Breast epithelium (tissue), 4 donors: ENCODE measurements at regions not wholly inside any gene's neighbourhood (a gene's known extent, or its start where the extent isn't known, plus 50 kb on each side); places are given as distances from the start of the nearest gene placed in this dataset.

Source experiments
- DNase-seq, 2 donors: peaks; one replicate each; pipeline ENCODE4 v3.0.0-alpha.2; 2019; ENCODE audit warnings: low spot score in 2 of 2
- H3K27ac ChIP-seq, 2 donors: fragments of 200-600 bp; sonication (generic) in 1 of 2; one replicate each; pipeline ENCODE4 v1.5.1; 2016 to 2019; ENCODE audit warnings: mild to moderate bottlenecking in 1 of 2
- H3K27me3 ChIP-seq, 2 donors: fragments of 200-600 bp; sonication (generic) in 1 of 2; one replicate each; pipeline versions ENCODE4 v1.5.1 to v1.6.0; 2017 to 2019; ENCODE audit warnings: control low read depth in 1 of 2, mild to moderate bottlenecking in 1 of 2
- H3K36me3 ChIP-seq: fragments of 200-600 bp; one replicate; pipeline ENCODE4 v1.5.1; 2019
- H3K4me1 ChIP-seq, 2 donors: fragments of 200-600 bp; sonication (generic); one replicate each; pipeline ENCODE4 v1.5.1; 2016 to 2019; ENCODE audit warnings: control low read depth in 1 of 2
- H3K4me3 ChIP-seq, 3 donors: fragments of 200-600 bp; sonication (generic); 1 replicate in 2 of 3; 2 replicates in 1 of 3; pipeline ENCODE4 v1.5.1; 2016 to 2019; ENCODE audit warnings: mild to moderate bottlenecking in 3 of 3, moderate library complexity in 2 of 3
- H3K9me3 ChIP-seq, 2 donors: fragments of 200-600 bp; sonication (generic) in 1 of 2; one replicate each; pipeline ENCODE4 v1.5.1; 2016 to 2019; ENCODE audit warnings: control low read depth in 1 of 2
- CTCF ChIP-seq, 3 donors: fragments of 450-650 bp; IDR thresholded peaks; one replicate each; pipeline ENCODE4 v1.5.1; 2016 to 2017; ENCODE audit warnings: antibody characterized with exemption in 3 of 3, mild to moderate bottlenecking in 3 of 3, moderate library complexity in 3 of 3
- POLR2A ChIP-seq: fragments of 450-650 bp; IDR thresholded peaks from one replicate; pipeline ENCODE4 v1.6.1; 2016; ENCODE audit warnings: antibody characterized with exemption, mild to moderate bottlenecking, moderate library complexity
- POLR2AphosphoS5 ChIP-seq, 3 donors: sonication (generic); formaldehyde crosslinking; IDR thresholded peaks; one replicate each; pipeline ENCODE4 v1.6.1; 2017; ENCODE audit warnings: antibody characterized with exemption in 3 of 3
- intact Hi-C: fragments of 100-400 bp; cut with DNase I; formaldehyde crosslinking; loops from one replicate; pipeline ENCODE4 v1.15.1; 2023; ENCODE audit warnings: low total_unique reads

- Histone ChIP-seq H3K9me3 (no peaks in the 10 kb centered on the region), H3K4me1 (no peaks in the 10 kb centered on the region), H3K27me3 (no peaks in the 10 kb centered on the region), H3K4me3 (no peak overlapping the region), H3K27ac (no peak overlapping the region), H3K36me3 (no peaks in the 10 kb centered on the region)
- intact Hi-C loops = no loop called here
- TF ChIP-seq CTCF (IDR thresholded peaks at IDR 0.05) (no peak), POLR2A (no peak), POLR2AphosphoS5 (IDR thresholded peaks at IDR 0.05) (no peak)
- DNase-seq = no peak
These were observed 470.4 kb downstream of the ZSWIM6 start for GRCh38 chr5:61802456-61802855.

- TF ChIP-seq POLR2A (no peak), CTCF (IDR thresholded peaks at IDR 0.05) (no peak), POLR2AphosphoS5 (IDR thresholded peaks at IDR 0.05) (no peak)
- H3K4me1 ChIP-seq = no peaks in the 10 kb centered on the region
- no peak for DNase-seq
- no peak overlapping the region for H3K4me3 ChIP-seq
- no peaks in the 10 kb centered on the region for H3K36me3 ChIP-seq
- H3K27me3 ChIP-seq = no peaks in the 10 kb centered on the region
- no peak overlapping the region for H3K27ac ChIP-seq
- H3K9me3 ChIP-seq = no peaks in the 10 kb centered on the region
- intact Hi-C loops = no loop called here
These were observed 473.0 kb downstream of the ZSWIM6 start for GRCh38 chr5:61805101-61805500.

GRCh38 chr5:61806491-61807020 is 474.5 kb downstream of the ZSWIM6 start:
- intact Hi-C loops = no loop called here
- no peaks in the 10 kb centered on the region for H3K27me3 ChIP-seq
- no peaks in the 10 kb centered on the region for H3K4me1 ChIP-seq
- no peak overlapping the region for H3K27ac ChIP-seq
- H3K36me3 ChIP-seq = no peaks in the 10 kb centered on the region
- H3K9me3 ChIP-seq = no peaks in the 10 kb centered on the region
- H3K4me3 ChIP-seq = no peak overlapping the region
- TF ChIP-seq POLR2A (no peak), POLR2AphosphoS5 (IDR thresholded peaks at IDR 0.05) (no peak), CTCF (IDR thresholded peaks at IDR 0.05) (no peak)
- no peak for DNase-seq

DNA sequence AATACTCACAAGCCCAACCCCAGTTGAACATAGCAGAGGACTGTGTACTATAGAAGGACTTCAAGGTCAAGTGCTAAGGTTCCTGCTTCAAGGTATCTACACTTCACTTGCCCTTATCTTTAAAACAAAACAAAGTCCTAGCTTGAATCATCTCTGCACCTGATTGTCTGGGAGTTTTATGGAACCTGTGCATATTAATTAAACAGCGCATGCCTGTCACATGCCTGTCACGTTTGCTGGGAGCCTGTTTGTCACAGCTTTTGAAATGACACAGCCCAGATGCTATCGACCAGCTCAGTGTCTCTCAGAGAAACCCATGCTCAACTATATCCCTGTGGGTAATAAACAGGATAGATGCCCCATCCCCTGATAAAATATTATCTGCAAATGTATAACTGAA is 476.0 kb downstream of the ZSWIM6 start:
- TF ChIP-seq POLR2AphosphoS5 (IDR thresholded peaks at IDR 0.05) (no peak), CTCF (IDR thresholded peaks at IDR 0.05) (no peak), POLR2A (no peak)
- Histone ChIP-seq H3K27me3 (no peaks in the 10 kb centered on the region), H3K4me3 (no peak overlapping the region), H3K27ac (no peak overlapping the region), H3K4me1 (no peaks in the 10 kb centered on the region), H3K9me3 (no peaks in the 10 kb centered on the region), H3K36me3 (no peaks in the 10 kb centered on the region)
- DNase-seq = no peak
- intact Hi-C loops = no loop called here

- no peak for DNase-seq
- Histone ChIP-seq H3K9me3 (no peaks in the 10 kb centered on the region), H3K4me1 (no peaks in the 10 kb centered on the region), H3K27ac (no peak overlapping the region), H3K36me3 (no peaks in the 10 kb centered on the region), H3K27me3 (no peaks in the 10 kb centered on the region), H3K4me3 (no peak overlapping the region)
- intact Hi-C loops = no loop called here
- TF ChIP-seq POLR2AphosphoS5 (IDR thresholded peaks at IDR 0.05) = no peak
- no peak for TF ChIP-seq POLR2A
- TF ChIP-seq CTCF (IDR thresholded peaks at IDR 0.05) = no peak
These were observed 476.9 kb downstream of the ZSWIM6 start for GRCh38 chr5:61808909-61809308.
